ENCODE measurements at regions not wholly inside any gene's neighbourhood (a gene's known extent, or its start where the extent isn't known, plus 50 kb on each side); places are given as distances from the start of the nearest gene placed in this dataset.

DNA sequence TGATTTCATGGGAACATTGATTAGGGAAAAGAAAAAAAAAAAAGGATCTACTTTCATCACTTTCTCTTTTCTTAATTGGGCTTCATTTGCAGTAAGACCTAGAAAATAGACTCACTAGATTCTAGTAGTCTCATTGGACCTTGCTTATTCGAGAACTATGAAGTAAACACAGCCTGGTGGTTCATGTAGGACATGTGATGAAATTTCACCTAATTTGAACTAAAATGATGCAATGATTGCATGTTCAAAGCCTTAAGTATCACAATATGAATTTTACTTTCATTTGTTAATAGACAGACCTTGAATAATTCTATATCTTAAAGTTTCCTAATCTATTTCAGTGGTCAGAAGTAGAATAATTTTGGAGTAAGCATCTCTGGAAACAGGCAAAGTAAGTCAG lies 688.9 kb upstream of the NRXN1 start:
- Histone ChIP-seq H3K36me3 (ENCODE audit: low read length) (no peaks in the 10 kb centered on the region), H3K4me3 (ENCODE audit: insufficient read depth, low read length, poor library complexity, severe bottlenecking) (no peak overlapping the region)
- TF ChIP-seq EZH2phosphoT487 (conservative IDR thresholded peaks at IDR 0.05; ENCODE audit: low read length), result no peak
- TF ChIP-seq, protein P1, sequence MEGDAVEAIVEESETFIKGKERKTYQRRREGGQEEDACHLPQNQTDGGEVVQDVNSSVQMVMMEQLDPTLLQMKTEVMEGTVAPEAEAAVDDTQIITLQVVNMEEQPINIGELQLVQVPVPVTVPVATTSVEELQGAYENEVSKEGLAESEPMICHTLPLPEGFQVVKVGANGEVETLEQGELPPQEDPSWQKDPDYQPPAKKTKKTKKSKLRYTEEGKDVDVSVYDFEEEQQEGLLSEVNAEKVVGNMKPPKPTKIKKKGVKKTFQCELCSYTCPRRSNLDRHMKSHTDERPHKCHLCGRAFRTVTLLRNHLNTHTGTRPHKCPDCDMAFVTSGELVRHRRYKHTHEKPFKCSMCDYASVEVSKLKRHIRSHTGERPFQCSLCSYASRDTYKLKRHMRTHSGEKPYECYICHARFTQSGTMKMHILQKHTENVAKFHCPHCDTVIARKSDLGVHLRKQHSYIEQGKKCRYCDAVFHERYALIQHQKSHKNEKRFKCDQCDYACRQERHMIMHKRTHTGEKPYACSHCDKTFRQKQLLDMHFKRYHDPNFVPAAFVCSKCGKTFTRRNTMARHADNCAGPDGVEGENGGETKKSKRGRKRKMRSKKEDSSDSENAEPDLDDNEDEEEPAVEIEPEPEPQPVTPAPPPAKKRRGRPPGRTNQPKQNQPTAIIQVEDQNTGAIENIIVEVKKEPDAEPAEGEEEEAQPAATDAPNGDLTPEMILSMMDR (IDR thresholded peaks at IDR 0.05; ENCODE audit: insufficient read depth, low read length, poor library complexity, severe bottlenecking), result no peak

GRCh38 chr2:51718881-51719280 lies 686.9 kb upstream of the NRXN1 start:
- Histone ChIP-seq H3K27me3 (ENCODE audit: low read length) (no peaks in the 10 kb centered on the region), H2AFZ (ENCODE audit: low read depth, low read length, severe bottlenecking) (no peak overlapping the region), H4K20me1 (ENCODE audit: low read depth, low read length) (no peaks in the 10 kb centered on the region), H3K9me2 (replicated peaks; ENCODE audit: insufficient read depth, low read length) (no peaks in the 10 kb centered on the region), H3K4me3 (ENCODE audit: insufficient read depth, low read length, poor library complexity, severe bottlenecking) (no peak overlapping the region), H3K9me3 (ENCODE audit: insufficient read depth, low read length) (no peaks in the 10 kb centered on the region), H3K36me3 (ENCODE audit: low read length) (no peaks in the 10 kb centered on the region), H3K27ac (ENCODE audit: low read depth, low read length) (no peak overlapping the region), H3K4me2 (ENCODE audit: low read depth, low read length, poor library complexity, severe bottlenecking) (no peak overlapping the region), H3K79me2 (ENCODE audit: insufficient read depth, low read length) (no peaks in the 10 kb centered on the region), H3F3A (ENCODE audit: insufficient read depth) (no peaks in the 10 kb centered on the region), H3K9ac (ENCODE audit: low read length) (no peak overlapping the region)
- TF ChIP-seq, protein P1 (IDR thresholded peaks at IDR 0.05; ENCODE audit: insufficient read depth, low read length, poor library complexity, severe bottlenecking), result no peak

More for the DNA sequence above, 688.9 kb upstream of the NRXN1 start:
- no peaks in the 10 kb centered on the region for H3K79me2 ChIP-seq (ENCODE audit: insufficient read depth, low read length)
- H3K9ac ChIP-seq (ENCODE audit: low read length), result no peak overlapping the region
- no peak overlapping the region for H3K27ac ChIP-seq (ENCODE audit: low read depth, low read length)
- no peaks in the 10 kb centered on the region for H3F3A ChIP-seq (ENCODE audit: insufficient read depth)
- H2AFZ ChIP-seq (ENCODE audit: low read depth, low read length, severe bottlenecking), result peak overlapping the region; percentile 39
- no peaks in the 10 kb centered on the region for H3K27me3 ChIP-seq (ENCODE audit: low read length)
- H3K4me2 ChIP-seq (ENCODE audit: low read depth, low read length, poor library complexity, severe bottlenecking), result no peak overlapping the region
- no peaks in the 10 kb centered on the region for H3K9me3 ChIP-seq (ENCODE audit: insufficient read depth, low read length)
- H3K9me2 ChIP-seq (replicated peaks; ENCODE audit: insufficient read depth, low read length), result no peaks in the 10 kb centered on the region
- H4K20me1 ChIP-seq (ENCODE audit: low read depth, low read length), result no peaks in the 10 kb centered on the region

DNA sequence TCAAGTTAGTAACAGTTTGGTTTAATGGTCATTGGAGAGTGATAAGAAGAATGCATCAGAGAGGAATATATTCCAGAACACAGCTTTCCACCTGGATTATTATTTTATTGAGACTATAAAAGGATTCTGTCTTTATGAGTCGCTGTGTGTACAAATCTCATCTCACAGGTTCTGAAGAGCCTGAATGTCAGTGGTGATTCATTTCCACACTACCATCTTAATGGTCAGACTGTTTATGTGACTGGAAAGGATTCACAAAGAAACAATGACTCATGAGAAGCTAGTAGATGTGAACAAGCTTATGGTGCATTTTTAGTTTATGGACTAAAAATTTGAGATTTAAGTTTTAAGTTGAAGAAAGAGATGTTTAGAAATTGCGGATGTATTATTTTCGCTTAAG lies 685.4 kb upstream of the NRXN1 start:
- Histone ChIP-seq H3K79me2 (ENCODE audit: insufficient read depth, low read length) (no peaks in the 10 kb centered on the region), H3K4me2 (ENCODE audit: low read depth, low read length, poor library complexity, severe bottlenecking) (no peak overlapping the region)
- TF ChIP-seq, protein P1 (IDR thresholded peaks at IDR 0.05; ENCODE audit: insufficient read depth, low read length, poor library complexity, severe bottlenecking), result no peak
- no peak for TF ChIP-seq EZH2phosphoT487 (conservative IDR thresholded peaks at IDR 0.05; ENCODE audit: low read length)

More for the DNA sequence above, 685.4 kb upstream of the NRXN1 start:
- Histone ChIP-seq H3F3A (ENCODE audit: insufficient read depth) (no peaks in the 10 kb centered on the region), H2AFZ (ENCODE audit: low read depth, low read length, severe bottlenecking) (no peak overlapping the region), H3K9me3 (ENCODE audit: insufficient read depth, low read length) (0 out of 2 replicates have a peak, but pooled peaks cover 4% of the 10 kb centered on the region), H3K4me3 (ENCODE audit: insufficient read depth, low read length, poor library complexity, severe bottlenecking) (no peak overlapping the region), H3K9ac (ENCODE audit: low read length) (no peak overlapping the region), H4K20me1 (ENCODE audit: low read depth, low read length) (no peaks in the 10 kb centered on the region), H3K36me3 (ENCODE audit: low read length) (no peaks in the 10 kb centered on the region), H3K9me2 (replicated peaks; ENCODE audit: insufficient read depth, low read length) (no peaks in the 10 kb centered on the region), H3K27me3 (ENCODE audit: low read length) (no peaks in the 10 kb centered on the region), H3K27ac (ENCODE audit: low read depth, low read length) (no peak overlapping the region)

Measured in SU-DHL-6 (cell line).